SU-DHL-6 (cell line): ENCODE measurements at regions not wholly inside any gene's neighbourhood (a gene's known extent, or its start where the extent isn't known, plus 50 kb on each side); places are given as distances from the start of the nearest gene placed in this dataset.

Experiments
- CTCF ChIP-seq: fragments of 200-600 bp; sonication (generic); IDR thresholded peaks from one replicate; pipeline ENCODE4 v1.5.1; 2017; ENCODE audit warnings: antibody characterized with exemption, mild to moderate bottlenecking, low read length, moderate library complexity; ENCODE audit not compliant: insufficient read depth, poor library complexity, severe bottlenecking
- EZH2phosphoT487 ChIP-seq: fragments of 200-600 bp; sonication (generic), shearing (Covaris generic); conservative IDR thresholded peaks from 2 replicates; pipeline ENCODE4 v1.6.1; 2018; ENCODE audit warnings: mild to moderate bottlenecking, antibody characterized with exemption, low read length, moderate library complexity, mixed read lengths

- TF ChIP-seq CTCF = no peak
- no peak for TF ChIP-seq EZH2phosphoT487
Observed at GRCh38 chr2:176419591-176420071, 150.4 kb downstream of the MTX2 start.
